Skeletal muscle cell (primary cell): ENCODE measurements at regions not wholly inside any gene's neighbourhood (a gene's known extent, or its start where the extent isn't known, plus 50 kb on each side); places are given as distances from the start of the nearest gene placed in this dataset.
"Not testable (repeated sequence)": the region's sequence is repeated elsewhere in the genome, so short reads cannot be mapped to it uniquely, and the experiment has no call there.

Experiments used
- DNase-seq: peaks from one replicate; pipeline ENCODE4 v3.0.0-alpha.2; 2010; ENCODE audit warnings: low read depth
- H3K4me3 ChIP-seq: 2 replicates; pipeline ENCODE4 v1.5.1; 2011; ENCODE audit warnings: low read depth, mild to moderate bottlenecking, control low read depth, low read length, moderate library complexity

DNA sequence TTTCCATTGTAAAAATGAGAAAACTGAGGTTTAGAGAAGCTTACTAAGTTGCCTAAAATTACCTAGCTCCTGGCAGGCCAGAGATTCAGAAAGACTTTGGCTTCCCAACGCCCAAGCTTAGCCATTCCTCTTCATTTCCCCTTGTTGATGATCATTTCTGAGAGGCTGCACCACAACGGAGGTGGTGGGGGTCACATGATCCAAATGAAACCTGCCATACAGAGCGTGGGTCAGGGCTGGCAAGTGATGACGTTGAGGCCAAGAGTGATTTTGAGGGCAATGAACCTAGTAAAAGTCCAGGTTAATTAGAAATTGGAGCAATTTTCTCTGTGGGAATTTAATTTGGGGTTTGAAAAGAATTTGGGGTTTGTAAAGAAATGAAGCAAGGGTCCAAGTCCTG is 109.9 kb downstream of the TMEM182 start:
- no peak for DNase-seq

DNA sequence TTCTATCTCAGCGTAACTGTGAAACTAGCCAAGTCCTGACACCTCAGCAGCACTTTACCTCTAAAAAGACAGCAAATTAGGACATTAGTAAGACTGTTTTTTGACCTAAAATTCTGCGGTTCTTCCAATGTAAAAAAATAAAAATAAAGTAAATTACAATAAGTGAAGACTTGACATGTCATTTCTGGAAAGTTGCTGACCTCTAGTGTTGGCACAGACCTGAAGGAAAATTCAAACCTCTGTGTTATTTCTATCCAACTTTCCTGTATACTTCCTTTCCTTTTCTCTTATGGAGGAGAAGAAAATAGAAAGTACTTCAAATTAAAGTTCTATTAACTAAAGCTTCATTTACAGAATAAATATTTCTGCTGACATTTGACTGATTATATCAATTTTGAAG is 110.6 kb downstream of the TMEM182 start:
- DNase-seq: no peak
- H3K4me3 ChIP-seq: no peak overlapping the region

More for the DNA sequence above, 109.9 kb downstream of the TMEM182 start:
- H3K4me3 ChIP-seq: no peak overlapping the region

DNA sequence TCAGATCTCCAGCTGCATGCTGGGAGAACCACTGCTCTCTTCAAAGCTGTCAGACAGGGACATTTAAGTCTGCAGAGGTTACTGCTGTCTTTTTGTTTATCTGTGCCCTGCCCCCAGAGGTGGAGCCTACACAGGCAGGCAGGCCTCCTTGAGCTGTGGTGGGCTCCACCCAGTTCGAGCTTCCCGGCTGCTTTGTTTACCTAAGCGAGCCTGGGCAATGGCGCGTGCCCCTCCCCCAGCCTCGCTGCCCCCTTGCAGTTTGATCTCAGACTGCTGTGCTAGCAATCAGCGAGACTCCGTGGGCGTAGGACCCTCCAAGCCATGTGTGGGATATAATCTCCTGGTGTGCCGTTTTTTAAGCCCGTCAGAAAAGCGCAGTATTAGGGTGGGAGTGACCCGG is 117.7 kb downstream of the TMEM182 start:
- not testable (repeated sequence) for H3K4me3 ChIP-seq

DNA sequence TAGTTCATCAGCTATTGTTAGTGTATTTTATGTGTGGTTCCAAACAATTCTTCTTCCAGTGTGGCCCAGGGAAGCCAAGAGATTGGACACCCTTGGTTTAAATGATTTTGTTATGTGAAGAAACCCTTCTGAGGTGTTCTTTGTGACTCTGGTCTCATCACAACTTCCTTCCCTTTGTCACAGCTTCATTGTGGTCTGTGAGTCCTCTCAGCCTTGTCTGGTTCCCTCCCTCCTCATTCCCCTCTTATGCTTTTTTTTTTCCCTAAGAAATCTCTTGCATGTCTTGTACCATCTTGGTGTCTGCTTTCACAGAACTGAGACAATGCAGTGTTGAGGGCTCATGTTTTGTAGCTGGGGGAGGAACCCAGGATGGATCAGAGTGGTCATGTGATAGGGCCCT is 118.9 kb downstream of the TMEM182 start:
- H3K4me3 ChIP-seq: no peak overlapping the region
- DNase-seq: no peak

More for the DNA sequence above, 117.7 kb downstream of the TMEM182 start:
- DNase-seq: not testable (repeated sequence)

GRCh38 chr2:102886216-102886893 is 124.5 kb downstream of the TMEM182 start:
- no peak for DNase-seq
- H3K4me3 ChIP-seq: no peak overlapping the region

DNA sequence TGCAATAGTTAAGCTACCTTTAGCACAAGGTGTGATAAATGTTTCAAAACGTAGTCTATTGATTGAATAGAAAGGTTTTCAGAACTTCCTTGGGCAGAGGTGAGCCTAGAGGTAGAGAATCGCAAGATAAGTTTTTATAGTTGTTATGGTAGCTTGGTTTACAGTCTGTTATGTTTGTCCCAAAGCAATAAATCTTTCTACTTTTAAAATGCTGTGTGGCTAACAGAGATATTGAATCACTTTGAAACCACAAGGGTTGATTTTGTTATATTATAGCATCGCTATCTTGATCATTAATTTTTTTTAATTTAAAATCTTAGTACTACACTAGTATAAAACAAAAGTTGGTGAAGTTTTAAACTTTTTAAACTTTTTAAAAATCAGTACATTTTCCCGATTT is 126.7 kb downstream of the TMEM182 start:
- no peak overlapping the region for H3K4me3 ChIP-seq
- DNase-seq: no peak

DNA sequence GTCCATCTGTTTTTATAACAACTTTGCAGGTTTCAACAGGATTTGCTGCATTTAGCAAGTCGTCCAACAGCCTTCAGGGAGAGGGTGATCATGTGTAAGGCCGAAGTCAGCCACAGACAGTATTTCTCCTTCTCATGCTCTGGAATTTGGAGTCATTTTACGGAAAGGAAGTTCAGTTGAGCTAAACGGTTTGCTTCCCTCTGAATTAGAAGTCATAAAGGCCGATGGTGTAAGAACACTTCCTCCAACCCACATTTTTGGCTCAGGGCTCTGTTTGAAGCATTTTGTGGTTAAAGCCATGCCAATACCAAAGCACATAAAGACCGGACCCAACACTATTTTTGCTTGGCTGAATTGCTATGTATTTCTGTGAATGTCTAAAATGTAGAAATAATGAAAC is 129.5 kb downstream of the TMEM182 start:
- peak; percentile 14 for DNase-seq
- H3K4me3 ChIP-seq: no peak overlapping the region

GRCh38 chr2:102892698-102893310 is 131.0 kb downstream of the TMEM182 start:
- DNase-seq: no peak
- no peak overlapping the region for H3K4me3 ChIP-seq

GRCh38 chr2:102893870-102894269 is 132.0 kb downstream of the TMEM182 start:
- DNase-seq: no peak
- H3K4me3 ChIP-seq: no peak overlapping the region

DNA sequence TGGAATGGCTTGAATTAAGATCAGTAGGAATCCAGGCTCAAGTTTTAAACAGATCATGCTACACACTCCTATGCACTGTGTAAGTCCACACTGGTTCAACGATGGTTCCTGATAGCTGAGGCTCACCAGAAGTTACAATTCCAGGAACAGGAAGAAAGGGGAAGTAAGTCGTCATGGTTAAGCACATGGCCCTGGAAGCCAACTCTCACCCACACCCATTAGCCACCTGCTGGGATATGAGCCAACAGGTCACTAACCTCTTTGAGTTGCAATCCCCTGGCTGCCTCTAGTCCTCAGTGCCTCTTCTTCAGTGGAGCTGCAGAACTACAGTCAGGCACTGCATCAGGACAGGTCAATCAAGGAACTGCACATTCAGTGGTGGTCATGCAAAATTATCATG is 133.5 kb downstream of the TMEM182 start:
- no peak for DNase-seq

GRCh38 chr2:102909240-102909639 is 147.4 kb downstream of the TMEM182 start:
- DNase-seq, H3K4me3 ChIP-seq: not testable (repeated sequence)

More for the DNA sequence above, 133.5 kb downstream of the TMEM182 start:
- H3K4me3 ChIP-seq: no peak overlapping the region

DNA sequence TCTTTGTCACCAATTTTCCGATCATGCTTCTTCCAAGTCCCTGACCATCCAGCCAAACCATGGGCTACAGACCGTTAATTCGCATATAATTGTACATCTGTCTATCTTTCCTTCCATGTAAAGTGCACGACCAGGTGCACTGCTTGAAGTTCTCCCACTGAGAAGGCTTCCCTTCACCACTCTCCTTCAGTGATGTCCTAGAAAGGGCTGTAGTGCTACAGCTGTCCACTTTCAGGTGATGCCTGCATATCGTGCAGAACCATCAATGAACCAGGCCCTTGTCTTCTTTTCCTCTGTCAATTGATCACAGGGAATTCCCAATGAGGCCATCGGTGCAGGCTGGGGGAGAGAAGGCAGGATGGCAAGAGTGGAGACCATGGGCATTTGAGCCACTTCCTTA is 148.9 kb downstream of the TMEM182 start:
- DNase-seq: no peak
- no peak overlapping the region for H3K4me3 ChIP-seq

DNA sequence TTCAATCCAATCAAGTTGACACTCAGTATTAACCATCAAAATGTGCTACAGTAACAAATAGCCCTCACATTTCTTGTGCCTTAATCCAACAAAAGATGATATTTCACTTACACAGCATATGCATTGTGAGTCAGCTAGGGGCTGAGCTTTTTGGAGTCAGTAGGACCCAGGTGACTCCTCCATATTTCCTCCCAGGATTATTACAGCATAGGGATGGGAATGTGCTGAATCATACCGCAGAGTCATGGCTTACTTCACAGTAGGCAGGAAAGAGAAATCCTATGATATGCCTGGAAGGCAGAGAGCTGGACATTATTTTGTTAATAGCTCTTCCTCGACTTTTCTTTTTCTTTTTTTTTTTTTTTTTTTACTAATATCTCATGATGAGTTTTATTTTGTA is 153.3 kb downstream of the TMEM182 start:
- H3K4me3 ChIP-seq: no peak overlapping the region
- DNase-seq: peak; percentile 26

- no peak for DNase-seq
- H3K4me3 ChIP-seq: no peak overlapping the region
Observed at GRCh38 chr2:102922321-102922720, 160.5 kb downstream of the TMEM182 start.

DNA sequence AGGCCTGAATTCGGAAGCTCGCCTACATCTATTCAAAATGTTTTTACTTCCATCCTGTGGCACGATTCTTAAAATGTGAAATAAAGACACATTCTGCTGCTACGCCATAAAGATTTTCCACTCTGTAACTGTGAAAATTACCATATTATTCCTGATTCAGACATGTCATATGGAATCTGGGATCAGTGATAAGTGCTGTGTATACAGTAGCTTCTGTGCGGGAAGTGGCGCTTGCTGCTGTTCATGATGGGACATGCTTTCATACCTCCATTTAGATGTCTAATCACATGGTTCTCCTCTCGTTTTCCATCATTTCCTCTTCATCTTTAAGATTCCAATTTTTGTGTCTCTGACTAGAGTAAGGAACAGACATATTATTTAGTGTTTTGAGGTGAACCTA is 163.2 kb downstream of the TMEM182 start:
- H3K4me3 ChIP-seq: no peak overlapping the region

DNA sequence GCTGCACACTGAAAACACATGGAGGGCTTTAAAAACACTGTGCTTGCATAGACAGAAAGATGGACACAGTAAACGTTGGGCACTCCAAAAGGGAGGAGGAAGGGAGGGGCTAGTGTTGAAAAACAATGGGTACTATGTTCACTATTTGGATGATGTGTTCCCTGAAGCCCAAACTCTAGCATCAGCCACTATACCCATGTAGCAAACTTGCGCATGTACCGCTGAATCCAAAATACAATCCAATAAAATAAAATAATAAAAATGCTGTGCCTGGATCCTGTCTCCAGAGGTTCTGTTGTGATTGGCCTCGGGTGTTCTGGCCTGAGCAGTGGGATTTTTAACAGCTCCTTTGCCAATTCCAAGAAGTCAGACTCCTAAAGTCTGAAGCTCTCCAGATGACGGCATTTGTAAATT is 166.0 kb downstream of the TMEM182 start:
- no peak overlapping the region for H3K4me3 ChIP-seq
- DNase-seq: no peak

More for the DNA sequence above, 163.2 kb downstream of the TMEM182 start:
- DNase-seq: no peak

DNA sequence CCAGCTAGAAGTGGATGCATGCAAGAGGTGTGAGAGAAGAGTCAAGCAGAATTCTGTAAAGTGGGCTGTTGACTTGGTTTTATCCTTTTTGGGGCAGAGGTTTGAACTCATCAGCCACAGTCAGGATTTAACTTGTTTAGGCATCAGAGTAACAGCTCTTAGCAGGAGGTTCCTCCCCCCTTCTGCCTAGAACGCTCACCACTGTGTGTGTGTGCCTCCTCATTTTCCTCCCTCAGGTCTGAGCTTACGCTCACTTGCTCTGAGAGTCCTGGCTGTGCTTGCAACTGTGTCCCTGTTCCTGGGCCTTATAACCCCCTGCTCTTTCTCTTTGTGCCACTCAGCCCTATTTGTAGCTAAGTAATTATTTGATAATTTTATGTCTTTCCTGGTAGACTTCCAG is 167.9 kb downstream of the TMEM182 start:
- no peak for DNase-seq
- no peak overlapping the region for H3K4me3 ChIP-seq

- DNase-seq: no peak
- H3K4me3 ChIP-seq: no peak overlapping the region
Observed at GRCh38 chr2:102932501-102932900, 170.7 kb downstream of the TMEM182 start.

- no peak for DNase-seq
- no peak overlapping the region for H3K4me3 ChIP-seq
Observed at GRCh38 chr2:102939207-102939606, 177.4 kb downstream of the TMEM182 start.

GRCh38 chr2:102940684-102941083 is 178.9 kb downstream of the TMEM182 start:
- no peak for DNase-seq
- no peak overlapping the region for H3K4me3 ChIP-seq

DNA sequence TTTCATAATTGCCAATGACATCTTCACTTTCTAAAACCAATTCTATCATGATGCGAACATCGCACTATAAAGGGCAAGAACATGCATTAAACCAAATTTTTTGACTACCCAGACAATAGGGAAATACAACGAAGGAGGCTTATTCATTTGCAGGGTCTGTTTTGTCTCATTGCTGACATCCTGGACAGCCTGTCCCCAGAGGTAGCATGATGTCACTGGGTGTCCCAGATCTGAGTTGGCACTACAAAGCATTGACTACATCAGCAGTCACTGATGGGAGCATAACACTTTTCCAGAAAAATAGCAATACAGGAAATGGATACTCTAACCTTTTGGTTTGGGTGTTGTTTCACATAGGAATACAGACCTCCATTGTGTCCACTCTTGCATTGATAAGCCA is 180.3 kb downstream of the TMEM182 start:
- DNase-seq: no peak
- no peak overlapping the region for H3K4me3 ChIP-seq
